ENCODE measurements at regions not wholly inside any gene's neighbourhood (a gene's known extent, or its start where the extent isn't known, plus 50 kb on each side); places are given as distances from the start of the nearest gene placed in this dataset.
"Not testable (repeated sequence)": the region's sequence is repeated elsewhere in the genome, so short reads cannot be mapped to it uniquely, and the experiment has no call there.

DNA sequence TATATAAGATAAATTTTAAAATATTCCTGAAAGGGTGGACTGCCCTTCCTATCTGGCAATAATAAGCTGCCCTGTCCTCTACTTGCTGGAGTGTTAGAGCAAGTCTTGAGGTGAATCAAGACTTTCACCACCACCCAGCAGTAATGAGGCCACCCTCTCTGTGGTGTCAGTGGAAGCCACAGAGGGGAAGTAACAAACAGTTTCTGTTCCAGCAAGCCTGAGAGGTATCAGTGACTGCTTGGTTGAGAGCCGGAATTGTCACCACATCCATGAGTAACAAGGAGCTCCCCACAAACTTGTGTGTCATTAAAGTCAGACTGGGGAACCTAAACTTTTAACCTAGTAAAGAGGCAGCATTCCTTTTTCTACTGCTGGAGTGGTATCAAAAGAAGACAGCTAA is 532.7 kb upstream of the SPRY2 start:
- Histone ChIP-seq H3K36me3 (ENCODE audit: control insufficient read depth in 5 of 5, insufficient read depth in 5 of 5, low read length in 5 of 5) (no peaks in the 10 kb centered on the region), H3K27me3 (ENCODE audit: control insufficient read depth in 5 of 5, insufficient read depth in 4 of 5, low read length in 5 of 5) (no peaks in the 10 kb centered on the region), H3K4me1 (ENCODE audit: control insufficient read depth in 5 of 5, insufficient read depth in 5 of 5, low read length in 5 of 5) (no peaks in the 10 kb centered on the region), H3K27ac (ENCODE audit: low read depth, low read length) (no peak overlapping the region), H3K4me3 (ENCODE audit: low read depth in 1 of 5, low read length in 5 of 5) (no peak overlapping the region), H3K9me3 (ENCODE audit: control insufficient read depth in 5 of 5, low read length in 5 of 5) (no peaks in the 10 kb centered on the region), H3K9ac (ENCODE audit: low read length in 5 of 5) (no peak overlapping the region)

DNA sequence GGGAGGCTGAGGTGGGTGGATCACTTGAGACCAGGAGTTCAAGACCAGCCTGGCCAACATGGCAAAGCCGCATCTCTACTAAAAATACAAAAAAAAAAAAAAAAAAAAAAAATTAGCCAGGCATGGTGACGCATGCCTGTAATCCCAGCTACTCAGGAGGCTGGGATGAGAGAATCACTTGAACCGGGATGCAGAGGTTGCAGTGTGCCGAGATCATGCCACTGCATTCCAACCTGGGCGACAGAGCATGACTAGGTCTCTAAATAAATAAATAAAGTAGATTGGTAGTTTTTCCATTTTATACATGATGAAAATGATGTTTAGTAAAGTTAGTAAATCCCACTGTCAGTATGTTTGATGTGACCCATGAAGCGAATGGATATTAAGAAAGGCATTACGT is 531.0 kb upstream of the SPRY2 start:
- H3K27ac ChIP-seq (ENCODE audit: low read depth, low read length); H3K27me3 ChIP-seq (ENCODE audit: control insufficient read depth in 5 of 5, insufficient read depth in 4 of 5, low read length in 5 of 5); H3K4me1 ChIP-seq (ENCODE audit: control insufficient read depth in 5 of 5, insufficient read depth in 5 of 5, low read length in 5 of 5); H3K9ac ChIP-seq (ENCODE audit: low read length in 5 of 5); H3K4me3 ChIP-seq (ENCODE audit: low read depth in 1 of 5, low read length in 5 of 5); H3K36me3 ChIP-seq (ENCODE audit: control insufficient read depth in 5 of 5, insufficient read depth in 5 of 5, low read length in 5 of 5); H3K9me3 ChIP-seq (ENCODE audit: control insufficient read depth in 5 of 5, low read length in 5 of 5): not testable (repeated sequence)

DNA sequence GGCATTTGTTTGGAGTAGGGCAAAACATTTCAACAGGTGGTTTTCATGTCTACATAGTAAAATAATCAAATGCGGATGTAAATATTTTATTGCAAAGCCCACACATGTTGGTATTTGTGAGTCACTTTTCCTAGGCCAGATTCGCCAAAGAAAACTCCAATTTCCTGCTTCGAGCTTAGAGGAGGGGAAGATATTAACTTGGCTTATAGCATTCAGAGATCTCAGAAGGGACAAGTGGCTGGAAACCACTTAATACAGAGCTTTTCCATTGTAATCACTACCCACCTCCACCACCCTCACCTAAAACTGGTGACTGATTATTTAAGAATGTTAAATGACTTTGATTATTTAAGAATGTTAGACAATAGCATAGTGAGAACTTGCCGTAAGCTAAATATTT is 530.6 kb upstream of the SPRY2 start:
- H3K27me3 ChIP-seq (ENCODE audit: control insufficient read depth in 5 of 5, insufficient read depth in 4 of 5, low read length in 5 of 5) = no peaks in the 10 kb centered on the region
- H3K9ac ChIP-seq (ENCODE audit: low read length in 5 of 5) = no peak overlapping the region
- H3K36me3 ChIP-seq (ENCODE audit: control insufficient read depth in 5 of 5, insufficient read depth in 5 of 5, low read length in 5 of 5) = no peaks in the 10 kb centered on the region
- H3K9me3 ChIP-seq (ENCODE audit: control insufficient read depth in 5 of 5, low read length in 5 of 5) = no peaks in the 10 kb centered on the region
- H3K27ac ChIP-seq (ENCODE audit: low read depth, low read length) = no peak overlapping the region
- no peak overlapping the region for H3K4me3 ChIP-seq (ENCODE audit: low read depth in 1 of 5, low read length in 5 of 5)
- no peaks in the 10 kb centered on the region for H3K4me1 ChIP-seq (ENCODE audit: control insufficient read depth in 5 of 5, insufficient read depth in 5 of 5, low read length in 5 of 5)

DNA sequence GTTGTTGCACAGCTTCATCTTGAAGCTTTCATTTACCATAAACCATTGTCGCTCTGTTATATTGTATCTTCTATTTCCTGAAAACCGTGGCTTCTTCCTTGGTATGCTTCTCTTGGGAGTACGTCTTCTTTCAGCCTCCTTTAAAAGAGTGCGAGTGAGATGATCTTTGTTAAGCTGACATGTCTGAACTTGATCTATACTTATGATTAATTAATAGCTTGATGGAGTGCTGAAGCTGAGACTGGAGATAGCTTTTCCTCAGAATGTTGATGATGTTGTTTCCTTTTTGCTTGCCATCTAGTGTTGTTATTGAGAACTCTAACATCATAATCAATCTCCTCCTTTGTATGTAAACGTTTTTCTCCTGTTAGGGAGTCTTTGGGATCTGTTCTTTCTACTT is 529.3 kb upstream of the SPRY2 start:
- H3K36me3 ChIP-seq (ENCODE audit: control insufficient read depth in 5 of 5, insufficient read depth in 5 of 5, low read length in 5 of 5) = no peaks in the 10 kb centered on the region
- H3K4me1 ChIP-seq (ENCODE audit: control insufficient read depth in 5 of 5, insufficient read depth in 5 of 5, low read length in 5 of 5) = no peaks in the 10 kb centered on the region
- no peak overlapping the region for H3K27ac ChIP-seq (ENCODE audit: low read depth, low read length)
- H3K9ac ChIP-seq (ENCODE audit: low read length in 5 of 5) = no peak overlapping the region
- no peak overlapping the region for H3K4me3 ChIP-seq (ENCODE audit: low read depth in 1 of 5, low read length in 5 of 5)
- no peaks in the 10 kb centered on the region for H3K9me3 ChIP-seq (ENCODE audit: control insufficient read depth in 5 of 5, low read length in 5 of 5)
- no peaks in the 10 kb centered on the region for H3K27me3 ChIP-seq (ENCODE audit: control insufficient read depth in 5 of 5, insufficient read depth in 4 of 5, low read length in 5 of 5)

DNA sequence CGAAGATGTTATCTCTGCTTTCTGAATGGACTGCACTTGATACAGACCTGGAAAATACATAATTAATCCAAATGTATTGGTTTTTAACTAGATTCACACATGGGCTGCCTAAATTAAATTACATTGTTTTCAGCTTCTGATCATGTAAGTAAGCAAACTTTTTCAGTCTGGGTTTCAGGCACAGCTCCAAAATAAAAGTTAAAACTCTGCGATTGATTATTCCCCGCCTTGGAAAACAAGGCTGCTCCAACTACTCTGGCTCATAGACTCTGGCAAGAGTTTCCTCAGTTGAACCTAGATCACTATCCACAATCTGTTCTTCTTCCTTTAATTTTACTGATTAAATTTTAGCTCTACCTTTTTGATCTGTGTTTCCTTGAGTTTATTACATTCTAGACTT is 526.0 kb upstream of the SPRY2 start:
- H3K9ac ChIP-seq (ENCODE audit: low read length in 5 of 5) = no peak overlapping the region
- no peaks in the 10 kb centered on the region for H3K27me3 ChIP-seq (ENCODE audit: control insufficient read depth in 5 of 5, insufficient read depth in 4 of 5, low read length in 5 of 5)
- no peaks in the 10 kb centered on the region for H3K9me3 ChIP-seq (ENCODE audit: control insufficient read depth in 5 of 5, low read length in 5 of 5)
- H3K36me3 ChIP-seq (ENCODE audit: control insufficient read depth in 5 of 5, insufficient read depth in 5 of 5, low read length in 5 of 5) = no peaks in the 10 kb centered on the region
- no peak overlapping the region for H3K4me3 ChIP-seq (ENCODE audit: low read depth in 1 of 5, low read length in 5 of 5)
- H3K4me1 ChIP-seq (ENCODE audit: control insufficient read depth in 5 of 5, insufficient read depth in 5 of 5, low read length in 5 of 5) = no peaks in the 10 kb centered on the region
- H3K27ac ChIP-seq (ENCODE audit: low read depth, low read length) = no peak overlapping the region

DNA sequence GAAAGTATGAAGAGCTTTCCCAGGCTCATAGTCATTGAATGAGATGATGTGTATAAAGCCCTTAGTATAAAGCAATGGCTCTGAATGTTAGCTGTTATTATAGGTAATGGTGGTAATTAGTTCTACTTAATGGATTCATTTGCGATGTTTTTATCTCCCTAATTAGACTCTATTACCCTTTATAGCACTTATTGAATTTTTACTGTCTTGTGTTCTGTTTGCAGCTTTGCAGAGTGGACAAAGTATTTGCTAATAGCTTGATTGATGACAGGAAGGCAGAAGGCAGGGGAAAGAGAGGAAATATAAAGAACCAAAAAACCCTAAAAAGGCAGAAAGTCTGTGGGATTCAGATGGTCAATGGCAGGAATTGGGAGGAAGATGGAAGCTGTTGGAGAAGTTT is 524.4 kb upstream of the SPRY2 start:
- Histone ChIP-seq H3K4me1 (ENCODE audit: control insufficient read depth in 5 of 5, insufficient read depth in 5 of 5, low read length in 5 of 5) (no peaks in the 10 kb centered on the region), H3K9me3 (ENCODE audit: control insufficient read depth in 5 of 5, low read length in 5 of 5) (no peaks in the 10 kb centered on the region), H3K9ac (ENCODE audit: low read length in 5 of 5) (no peak overlapping the region), H3K27me3 (ENCODE audit: control insufficient read depth in 5 of 5, insufficient read depth in 4 of 5, low read length in 5 of 5) (no peaks in the 10 kb centered on the region), H3K4me3 (ENCODE audit: low read depth in 1 of 5, low read length in 5 of 5) (no peak overlapping the region), H3K27ac (ENCODE audit: low read depth, low read length) (no peak overlapping the region), H3K36me3 (ENCODE audit: control insufficient read depth in 5 of 5, insufficient read depth in 5 of 5, low read length in 5 of 5) (no peaks in the 10 kb centered on the region)

DNA sequence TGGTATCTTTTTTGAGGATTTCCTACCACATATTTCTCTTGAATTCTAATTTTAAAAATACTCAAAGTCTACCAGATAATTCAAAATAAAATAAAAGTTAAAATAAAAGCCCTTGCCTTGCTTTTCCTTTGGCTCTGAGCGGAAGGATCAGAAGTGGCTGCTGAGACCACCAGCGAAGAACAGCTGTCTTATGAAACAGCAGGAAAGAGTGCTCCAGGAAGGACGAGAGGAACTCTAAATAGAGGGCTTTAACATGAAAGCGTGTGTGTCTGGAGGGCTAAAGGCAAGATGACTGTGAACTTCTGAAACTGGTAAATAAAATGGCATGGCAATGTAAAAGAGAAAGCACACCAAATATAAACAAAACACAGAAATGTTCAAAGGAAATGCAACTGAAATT is 521.5 kb upstream of the SPRY2 start:
- Histone ChIP-seq H3K9ac (ENCODE audit: low read length in 5 of 5) (no peak overlapping the region), H3K4me3 (ENCODE audit: low read depth in 1 of 5, low read length in 5 of 5) (no peak overlapping the region), H3K27me3 (ENCODE audit: control insufficient read depth in 5 of 5, insufficient read depth in 4 of 5, low read length in 5 of 5) (no peaks in the 10 kb centered on the region), H3K36me3 (ENCODE audit: control insufficient read depth in 5 of 5, insufficient read depth in 5 of 5, low read length in 5 of 5) (no peaks in the 10 kb centered on the region), H3K27ac (ENCODE audit: low read depth, low read length) (no peak overlapping the region), H3K9me3 (ENCODE audit: control insufficient read depth in 5 of 5, low read length in 5 of 5) (no peaks in the 10 kb centered on the region), H3K4me1 (ENCODE audit: control insufficient read depth in 5 of 5, insufficient read depth in 5 of 5, low read length in 5 of 5) (no peaks in the 10 kb centered on the region)

DNA sequence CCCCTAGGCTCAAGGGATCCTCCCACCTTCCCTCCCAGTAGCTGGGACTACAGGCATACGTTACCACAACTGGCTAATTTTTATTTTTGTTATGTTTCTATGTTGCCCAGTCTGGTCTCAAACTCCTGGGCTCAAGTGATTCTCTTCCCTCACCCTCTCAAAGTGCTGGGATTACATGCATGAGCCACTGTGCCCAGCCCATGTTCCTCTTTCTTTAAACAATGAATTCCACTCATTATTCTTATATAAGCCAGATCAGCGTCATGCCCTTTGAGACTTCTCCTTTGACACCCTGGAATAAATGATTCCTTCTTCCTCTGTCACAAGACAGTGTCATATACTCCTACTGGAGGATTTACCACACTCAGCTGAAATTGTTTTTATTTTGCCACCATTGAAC is 519.9 kb upstream of the SPRY2 start:
- H3K27me3 ChIP-seq (ENCODE audit: control insufficient read depth in 5 of 5, insufficient read depth in 4 of 5, low read length in 5 of 5) = no peaks in the 10 kb centered on the region
- no peaks in the 10 kb centered on the region for H3K9me3 ChIP-seq (ENCODE audit: control insufficient read depth in 5 of 5, low read length in 5 of 5)
- no peak overlapping the region for H3K9ac ChIP-seq (ENCODE audit: low read length in 5 of 5)
- H3K4me3 ChIP-seq (ENCODE audit: low read depth in 1 of 5, low read length in 5 of 5) = no peak overlapping the region
- no peaks in the 10 kb centered on the region for H3K4me1 ChIP-seq (ENCODE audit: control insufficient read depth in 5 of 5, insufficient read depth in 5 of 5, low read length in 5 of 5)
- H3K27ac ChIP-seq (ENCODE audit: low read depth, low read length) = no peak overlapping the region
- no peaks in the 10 kb centered on the region for H3K36me3 ChIP-seq (ENCODE audit: control insufficient read depth in 5 of 5, insufficient read depth in 5 of 5, low read length in 5 of 5)

DNA sequence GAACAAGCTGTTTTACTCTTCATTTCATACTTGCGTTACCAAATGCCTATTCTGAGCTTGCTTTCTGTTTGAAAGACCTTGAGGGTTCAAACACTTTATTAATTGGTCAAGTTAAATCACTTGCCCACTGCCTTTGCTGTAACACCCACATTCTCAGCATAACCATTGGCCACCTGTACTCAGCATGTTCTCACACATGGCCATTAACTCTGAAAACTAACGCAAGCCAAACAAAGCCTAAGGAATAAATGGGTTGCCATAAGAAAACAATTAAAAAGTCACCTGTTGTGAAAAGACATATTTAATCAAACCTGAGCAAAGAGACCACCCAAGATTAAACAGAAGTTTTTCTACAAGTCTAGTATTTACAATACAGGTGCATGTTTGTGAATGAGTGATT is 517.2 kb upstream of the SPRY2 start:
- H3K4me3 ChIP-seq (ENCODE audit: low read depth in 1 of 5, low read length in 5 of 5) = no peak overlapping the region
- H3K9me3 ChIP-seq (ENCODE audit: control insufficient read depth in 5 of 5, low read length in 5 of 5) = no peaks in the 10 kb centered on the region
- H3K27me3 ChIP-seq (ENCODE audit: control insufficient read depth in 5 of 5, insufficient read depth in 4 of 5, low read length in 5 of 5) = no peaks in the 10 kb centered on the region
- H3K36me3 ChIP-seq (ENCODE audit: control insufficient read depth in 5 of 5, insufficient read depth in 5 of 5, low read length in 5 of 5) = no peaks in the 10 kb centered on the region
- H3K27ac ChIP-seq (ENCODE audit: low read depth, low read length) = no peak overlapping the region
- no peak overlapping the region for H3K9ac ChIP-seq (ENCODE audit: low read length in 5 of 5)
- no peaks in the 10 kb centered on the region for H3K4me1 ChIP-seq (ENCODE audit: control insufficient read depth in 5 of 5, insufficient read depth in 5 of 5, low read length in 5 of 5)

DNA sequence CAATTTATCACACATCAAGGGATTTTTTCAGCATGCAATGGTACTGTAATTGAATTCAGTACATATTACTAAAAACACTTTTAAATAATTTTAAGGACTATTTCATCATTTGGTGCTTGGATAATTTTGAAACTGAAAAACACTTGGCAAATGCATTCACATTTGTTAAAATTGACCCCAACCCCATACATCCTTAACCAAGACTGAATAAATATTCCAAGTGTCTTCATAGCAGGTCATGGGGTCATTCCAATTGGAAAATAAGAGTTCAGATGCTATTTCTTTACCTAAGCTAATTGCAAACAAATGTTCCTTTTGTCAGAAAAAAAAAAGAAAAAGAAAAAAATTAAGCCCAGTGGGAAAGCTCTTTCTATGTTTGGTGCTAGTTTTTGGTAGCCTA is 516.4 kb upstream of the SPRY2 start:
- no peaks in the 10 kb centered on the region for H3K4me1 ChIP-seq (ENCODE audit: control insufficient read depth in 5 of 5, insufficient read depth in 5 of 5, low read length in 5 of 5)
- H3K27ac ChIP-seq (ENCODE audit: low read depth, low read length) = no peak overlapping the region
- no peak overlapping the region for H3K9ac ChIP-seq (ENCODE audit: low read length in 5 of 5)
- H3K4me3 ChIP-seq (ENCODE audit: low read depth in 1 of 5, low read length in 5 of 5) = no peak overlapping the region
- H3K36me3 ChIP-seq (ENCODE audit: control insufficient read depth in 5 of 5, insufficient read depth in 5 of 5, low read length in 5 of 5) = no peaks in the 10 kb centered on the region
- H3K27me3 ChIP-seq (ENCODE audit: control insufficient read depth in 5 of 5, insufficient read depth in 4 of 5, low read length in 5 of 5) = no peaks in the 10 kb centered on the region
- H3K9me3 ChIP-seq (ENCODE audit: control insufficient read depth in 5 of 5, low read length in 5 of 5) = no peaks in the 10 kb centered on the region

DNA sequence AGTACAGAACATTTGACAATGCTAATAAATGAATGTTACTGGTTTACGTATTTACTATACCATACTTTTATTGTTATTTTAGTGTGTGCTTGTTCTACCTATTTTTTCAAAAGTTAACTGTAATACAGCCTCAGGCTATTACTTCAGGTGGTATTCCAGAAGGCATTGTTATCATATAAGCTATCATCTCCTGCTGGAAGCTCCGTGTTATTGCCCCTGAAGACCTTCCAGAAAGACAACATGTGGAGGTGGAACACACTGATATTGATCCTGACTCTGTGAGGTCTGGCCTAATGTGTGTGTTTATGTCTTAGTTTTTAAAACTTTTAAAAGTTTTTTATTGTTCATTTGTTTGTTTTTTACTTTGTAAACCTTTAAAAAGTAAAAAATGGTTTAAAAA is 509.8 kb upstream of the SPRY2 start:
- H3K4me1 ChIP-seq (ENCODE audit: control insufficient read depth in 5 of 5, insufficient read depth in 5 of 5, low read length in 5 of 5) = no peaks in the 10 kb centered on the region
- no peaks in the 10 kb centered on the region for H3K36me3 ChIP-seq (ENCODE audit: control insufficient read depth in 5 of 5, insufficient read depth in 5 of 5, low read length in 5 of 5)
- no peaks in the 10 kb centered on the region for H3K9me3 ChIP-seq (ENCODE audit: control insufficient read depth in 5 of 5, low read length in 5 of 5)
- H3K27me3 ChIP-seq (ENCODE audit: control insufficient read depth in 5 of 5, insufficient read depth in 4 of 5, low read length in 5 of 5) = no peaks in the 10 kb centered on the region
- no peak overlapping the region for H3K4me3 ChIP-seq (ENCODE audit: low read depth in 1 of 5, low read length in 5 of 5)
- H3K27ac ChIP-seq (ENCODE audit: low read depth, low read length) = no peak overlapping the region
- no peak overlapping the region for H3K9ac ChIP-seq (ENCODE audit: low read length in 5 of 5)
